Trophoblast cell (in vitro differentiated cells and primary cell): ENCODE measurements at regions not wholly inside any gene's neighbourhood (a gene's known extent, or its start where the extent isn't known, plus 50 kb on each side); places are given as distances from the start of the nearest gene placed in this dataset.
"Not testable (repeated sequence)": the region's sequence is repeated elsewhere in the genome, so short reads cannot be mapped to it uniquely, and the experiment has no call there.

Experiments
- DNase-seq, 2 donors: peaks; one replicate each; pipeline ENCODE4 v3.0.0-alpha.2; 2016
- H2AFZ ChIP-seq: 2 replicates; pipeline ENCODE4 v1.6.1; 2013; ENCODE audit warnings: low read length, moderate library complexity, mild to moderate bottlenecking; ENCODE audit not compliant: insufficient read depth, poor library complexity
- H2AK5ac ChIP-seq: 2 replicates; pipeline ENCODE4 v1.6.1; 2013; ENCODE audit warnings: mild to moderate bottlenecking, low read length
- H2BK120ac ChIP-seq: 2 replicates; pipeline ENCODE4 v1.6.1; 2013; ENCODE audit warnings: low read length, mild to moderate bottlenecking, moderate library complexity; ENCODE audit not compliant: insufficient read depth, poor library complexity
- H2BK12ac ChIP-seq: 2 replicates; pipeline ENCODE4 v1.6.1; 2013; ENCODE audit warnings: mild to moderate bottlenecking, low read length, moderate library complexity
- H2BK5ac ChIP-seq: 2 replicates; pipeline ENCODE4 v1.6.1; 2013; ENCODE audit warnings: low read length, low read depth, moderate library complexity, mild to moderate bottlenecking; ENCODE audit not compliant: poor library complexity
- H3K14ac ChIP-seq: 2 replicates; pipeline ENCODE4 v1.6.1; 2013; ENCODE audit warnings: mild to moderate bottlenecking, low read length
- H3K18ac ChIP-seq: 2 replicates; pipeline ENCODE4 v1.6.1; 2013; ENCODE audit warnings: mild to moderate bottlenecking, low read length
- H3K23ac ChIP-seq: 2 replicates; pipeline ENCODE4 v1.6.1; 2013; ENCODE audit warnings: low read length
- H3K27ac ChIP-seq: 2 replicates; pipeline ENCODE4 v1.5.1; 2013; ENCODE audit warnings: low read depth, mild to moderate bottlenecking, inconsistent platforms, low read length, moderate library complexity
- H3K27me3 ChIP-seq: 2 replicates; pipeline ENCODE4 v1.6.1; 2013; ENCODE audit warnings: inconsistent platforms, mild to moderate bottlenecking, low read length, moderate library complexity; ENCODE audit not compliant: insufficient read depth
- H3K36me3 ChIP-seq, 2 experiments: 1 replicate in 1 of 2; 2 replicates in 1 of 2; pipeline ENCODE4 v1.6.1; 2013; ENCODE audit warnings: low read length in 2 of 2, mild to moderate bottlenecking in 2 of 2, moderate library complexity in 1 of 2; ENCODE audit not compliant: insufficient read depth in 2 of 2, control insufficient read depth in 1 of 2
- H3K4ac ChIP-seq: 2 replicates; pipeline ENCODE4 v1.6.1; 2013; ENCODE audit warnings: low read depth, mild to moderate bottlenecking, low read length, moderate library complexity
- H3K4me1 ChIP-seq, 2 experiments: 1 replicate in 1 of 2; 2 replicates in 1 of 2; pipeline ENCODE4 v1.6.1; 2013; ENCODE audit warnings: low read length in 2 of 2, mild to moderate bottlenecking in 2 of 2, moderate library complexity in 1 of 2; ENCODE audit not compliant: insufficient read depth in 2 of 2, control insufficient read depth in 1 of 2
- H3K4me2 ChIP-seq: 2 replicates; pipeline ENCODE4 v1.6.1; 2013; ENCODE audit warnings: inconsistent platforms, mild to moderate bottlenecking, low read length, moderate library complexity
- H3K4me3 ChIP-seq: 2 replicates; pipeline ENCODE4 v1.5.1; 2013; ENCODE audit warnings: mild to moderate bottlenecking, low read depth, low read length, inconsistent platforms
- H3K79me1 ChIP-seq: one replicate; pipeline ENCODE4 v1.6.1; 2013; ENCODE audit warnings: low read length
- H3K79me2 ChIP-seq: 2 replicates; pipeline ENCODE4 v1.6.1; 2013; ENCODE audit warnings: low read length, mild to moderate bottlenecking; ENCODE audit not compliant: control insufficient read depth, insufficient read depth, poor library complexity
- H3K9ac ChIP-seq: 2 replicates; pipeline ENCODE4 v1.6.1; 2013; ENCODE audit warnings: mild to moderate bottlenecking, low read length
- H3K9me3 ChIP-seq: 2 replicates; pipeline ENCODE4 v1.6.1; 2013; ENCODE audit warnings: low read depth, mild to moderate bottlenecking, control low read depth, inconsistent platforms, low read length; ENCODE audit not compliant: insufficient read depth
- H4K12ac ChIP-seq: 2 replicates; pipeline ENCODE4 v1.6.1; 2013; ENCODE audit warnings: low read depth, mild to moderate bottlenecking, low read length, moderate library complexity
- H4K8ac ChIP-seq: 2 replicates; pipeline ENCODE4 v1.6.1; 2013; ENCODE audit warnings: low read depth, mild to moderate bottlenecking, low read length, moderate library complexity
- H4K91ac ChIP-seq: one replicate; pipeline ENCODE4 v1.6.1; 2013; ENCODE audit warnings: low read depth, mild to moderate bottlenecking, low read length, moderate library complexity
- WGBS: extraction: QIAGEN DNeasy Blood & Tissue Kit; methylation state at CpG from one replicate; pipeline ENCODE4 v1.1.7; 2013; ENCODE audit warnings: missing lambda C conversion rate; ENCODE audit not compliant: insufficient read length, insufficient coverage; ENCODE audit errors: extremely low coverage; 5-methylcytosine and 5-hydroxymethylcytosine counted together

GRCh38 chr22:12279512-12280474 lies 3248.2 kb upstream of the OR11H1 start:
- DNase-seq, H2BK5ac ChIP-seq, H4K8ac ChIP-seq, H3K14ac ChIP-seq, H3K79me2 ChIP-seq, H3K4me2 ChIP-seq, H2BK120ac ChIP-seq, H2AK5ac ChIP-seq, H3K18ac ChIP-seq, H3K4ac ChIP-seq, H3K79me1 ChIP-seq, H3K9me3 ChIP-seq, H4K91ac ChIP-seq, H3K36me3 ChIP-seq, H3K4me3 ChIP-seq, H2AFZ ChIP-seq, H3K9ac ChIP-seq, H3K4me1 ChIP-seq, H3K27ac ChIP-seq, H4K12ac ChIP-seq, H3K23ac ChIP-seq, H2BK12ac ChIP-seq, H3K27me3 ChIP-seq: not testable (repeated sequence)
- no CpG with 5 or more reads among the region's 26 CpGs for WGBS

DNA sequence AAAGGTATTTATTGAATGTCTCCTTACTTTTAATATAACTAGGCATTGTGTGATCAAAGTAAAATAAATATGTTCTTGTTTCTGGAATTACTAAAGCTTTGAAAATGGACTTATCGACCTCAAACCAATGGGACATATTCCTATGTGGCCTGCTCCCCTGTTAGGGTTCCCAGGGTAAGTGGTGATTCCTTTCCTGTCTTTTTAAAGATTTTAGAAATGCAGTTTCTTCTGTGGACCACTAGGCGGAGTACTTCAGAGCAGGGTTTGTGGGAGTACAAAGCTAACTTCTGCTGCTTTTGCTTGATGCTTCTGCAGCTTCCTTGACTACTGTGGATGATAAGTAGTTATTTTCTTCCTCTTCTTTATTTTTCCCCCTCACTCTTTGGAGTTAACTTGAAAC lies 3243.3 kb upstream of the OR11H1 start:
- H3K79me2 ChIP-seq, H4K12ac ChIP-seq, H3K4me1 ChIP-seq, H3K18ac ChIP-seq, H2BK120ac ChIP-seq, H3K9me3 ChIP-seq, H3K4ac ChIP-seq, H2AK5ac ChIP-seq, H3K14ac ChIP-seq, H3K4me3 ChIP-seq, H3K23ac ChIP-seq, H4K91ac ChIP-seq, H3K27ac ChIP-seq, H3K36me3 ChIP-seq, H3K79me1 ChIP-seq, H2BK12ac ChIP-seq, H3K9ac ChIP-seq, H2AFZ ChIP-seq, H3K27me3 ChIP-seq, H2BK5ac ChIP-seq, H3K4me2 ChIP-seq, H4K8ac ChIP-seq: not testable (repeated sequence)
- peak in 1 of 2 donors; percentile 0 for DNase-seq
- WGBS, result no CpG with 5 or more reads among the region's 2 CpGs

- H3K27ac ChIP-seq, H3K4ac ChIP-seq, H3K18ac ChIP-seq, H3K4me3 ChIP-seq, H3K79me2 ChIP-seq, H3K36me3 ChIP-seq, H2AK5ac ChIP-seq, H4K91ac ChIP-seq, H2BK5ac ChIP-seq, H3K9ac ChIP-seq, H3K27me3 ChIP-seq, DNase-seq, H3K4me1 ChIP-seq, H2AFZ ChIP-seq, H4K12ac ChIP-seq, H3K23ac ChIP-seq, H3K9me3 ChIP-seq, H3K14ac ChIP-seq, H2BK12ac ChIP-seq, H4K8ac ChIP-seq, H3K79me1 ChIP-seq, H3K4me2 ChIP-seq, H2BK120ac ChIP-seq: not testable (repeated sequence)
- no CpG with 5 or more reads among the region's 13 CpGs for WGBS
Observed at GRCh38 chr22:12297351-12297750, 3230.6 kb upstream of the OR11H1 start.
